GM12892 (cell line): ENCODE measurements at regions not wholly inside any gene's neighbourhood (a gene's known extent, or its start where the extent isn't known, plus 50 kb on each side); places are given as distances from the start of the nearest gene placed in this dataset.

Experiments used
- POLR2A ChIP-seq: IDR thresholded peaks from 2 replicates; pipeline ENCODE4 v1.6.1; 2011; ENCODE audit warnings: low read depth, low read length, control low read depth
- POLR2AphosphoS5 ChIP-seq: IDR thresholded peaks from 2 replicates; pipeline ENCODE4 v1.6.1; 2011; ENCODE audit warnings: low read depth, low read length, control low read depth
- TAF1 ChIP-seq: IDR thresholded peaks from 2 replicates; pipeline ENCODE4 v1.6.1; 2011; ENCODE audit warnings: low read depth, mild to moderate bottlenecking, control low read depth, low read length, borderline replicate concordance

- TF ChIP-seq POLR2A (no peak), POLR2AphosphoS5 (no peak), TAF1 (no peak)
Observed at GRCh38 chr5:138656916-138657315, 81.7 kb upstream of the HSPA9 start.
